ENCODE measurements at regions not wholly inside any gene's neighbourhood (a gene's known extent, or its start where the extent isn't known, plus 50 kb on each side); places are given as distances from the start of the nearest gene placed in this dataset.

DNA sequence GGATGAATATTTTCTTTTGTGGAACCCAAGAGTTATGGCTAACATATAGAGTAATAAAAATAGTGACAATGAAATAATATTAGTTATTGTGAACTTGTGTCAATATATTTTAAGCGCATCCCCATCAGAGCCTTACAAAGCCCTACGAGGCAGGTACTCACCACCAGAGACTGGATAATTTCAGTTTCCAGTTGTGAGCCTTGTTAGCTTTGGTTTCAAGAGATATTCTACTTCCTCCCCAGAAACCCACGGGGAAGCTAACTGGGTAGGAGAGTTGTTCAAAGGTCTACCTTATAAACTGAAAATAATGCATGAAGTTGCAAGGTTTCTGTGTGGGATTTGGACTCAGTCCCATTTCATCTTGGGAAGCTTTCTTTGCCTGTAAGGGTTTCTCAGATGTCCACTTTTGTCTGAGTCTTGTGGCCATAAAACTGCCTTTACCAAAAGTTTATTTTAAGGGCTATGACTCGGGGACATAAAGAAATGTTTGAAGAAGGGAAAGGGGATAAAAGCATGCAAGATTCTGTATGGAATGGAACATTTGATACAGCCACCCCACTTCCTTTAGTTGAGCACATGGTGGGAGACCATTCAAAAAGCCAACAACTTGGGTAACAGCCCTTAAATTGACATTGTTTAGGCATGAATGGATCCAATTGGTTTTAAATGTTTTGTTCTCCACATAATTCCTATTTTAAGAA lies 57.4 kb upstream of the ANKRD55 start:
- TF ChIP-seq ZFX (IDR thresholded peaks at IDR 0.05; ENCODE audit: borderline replicate concordance) = no peak
- TF ChIP-seq, protein P1, sequence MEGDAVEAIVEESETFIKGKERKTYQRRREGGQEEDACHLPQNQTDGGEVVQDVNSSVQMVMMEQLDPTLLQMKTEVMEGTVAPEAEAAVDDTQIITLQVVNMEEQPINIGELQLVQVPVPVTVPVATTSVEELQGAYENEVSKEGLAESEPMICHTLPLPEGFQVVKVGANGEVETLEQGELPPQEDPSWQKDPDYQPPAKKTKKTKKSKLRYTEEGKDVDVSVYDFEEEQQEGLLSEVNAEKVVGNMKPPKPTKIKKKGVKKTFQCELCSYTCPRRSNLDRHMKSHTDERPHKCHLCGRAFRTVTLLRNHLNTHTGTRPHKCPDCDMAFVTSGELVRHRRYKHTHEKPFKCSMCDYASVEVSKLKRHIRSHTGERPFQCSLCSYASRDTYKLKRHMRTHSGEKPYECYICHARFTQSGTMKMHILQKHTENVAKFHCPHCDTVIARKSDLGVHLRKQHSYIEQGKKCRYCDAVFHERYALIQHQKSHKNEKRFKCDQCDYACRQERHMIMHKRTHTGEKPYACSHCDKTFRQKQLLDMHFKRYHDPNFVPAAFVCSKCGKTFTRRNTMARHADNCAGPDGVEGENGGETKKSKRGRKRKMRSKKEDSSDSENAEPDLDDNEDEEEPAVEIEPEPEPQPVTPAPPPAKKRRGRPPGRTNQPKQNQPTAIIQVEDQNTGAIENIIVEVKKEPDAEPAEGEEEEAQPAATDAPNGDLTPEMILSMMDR (IDR thresholded peaks at IDR 0.05) = no peak
